Testis (tissue), 2 donors: ENCODE measurements at regions not wholly inside any gene's neighbourhood (a gene's known extent, or its start where the extent isn't known, plus 50 kb on each side); places are given as distances from the start of the nearest gene placed in this dataset.

Experiments
- POLR2A ChIP-seq: fragments of 450-650 bp; IDR thresholded peaks from one replicate; pipeline ENCODE4 v1.6.1; 2017; ENCODE audit warnings: antibody characterized with exemption, mild to moderate bottlenecking, moderate library complexity
- TF ChIP-seq, protein P1 (sequence below), 3 experiments: fragments of 450-650 bp in 2 of 3; fragments of 200-600 bp in 1 of 3; sonication (generic) in 1 of 3; IDR thresholded peaks; one replicate each; pipeline ENCODE4 v1.5.1; 2016 to 2019; ENCODE audit warnings: antibody characterized with exemption in 3 of 3, mild to moderate bottlenecking in 2 of 3, moderate library complexity in 1 of 3

DNA sequence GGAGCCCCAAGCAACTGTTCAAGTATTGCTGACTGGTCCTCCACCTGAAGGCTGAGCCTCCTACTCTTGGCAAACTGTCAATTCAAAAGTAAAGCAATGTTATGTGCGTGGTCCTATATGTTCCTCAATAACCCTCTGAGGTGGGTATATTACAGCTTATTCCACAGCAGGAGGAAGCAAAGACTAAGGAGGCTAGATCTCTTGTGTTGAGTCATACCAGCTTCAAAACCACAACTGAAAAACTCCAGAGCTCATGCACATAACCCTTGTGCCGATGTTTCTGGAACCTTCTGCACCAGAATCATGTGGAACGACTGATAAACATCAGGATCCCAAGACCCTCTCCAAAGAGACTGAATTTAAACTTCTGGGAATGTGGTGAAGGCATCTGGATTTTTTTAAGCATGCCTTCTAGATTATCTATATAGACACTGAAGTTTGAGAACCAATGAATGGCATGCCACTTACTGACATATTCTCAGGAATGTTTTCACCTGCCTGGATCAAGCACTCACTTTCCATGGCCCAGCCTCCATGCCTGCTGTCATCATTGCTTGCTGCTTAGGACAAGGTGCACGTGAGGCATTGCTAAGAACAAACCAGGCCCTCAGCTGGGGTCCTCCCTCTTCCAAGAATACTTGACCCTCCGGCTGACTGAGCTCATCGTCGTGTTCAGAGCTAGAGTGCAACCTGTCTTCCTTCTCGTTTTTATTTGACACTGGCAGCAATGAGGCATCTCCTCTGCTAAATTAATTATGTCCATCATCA lies 194.7 kb downstream of the BCL11B start:
- TF ChIP-seq, protein P1, sequence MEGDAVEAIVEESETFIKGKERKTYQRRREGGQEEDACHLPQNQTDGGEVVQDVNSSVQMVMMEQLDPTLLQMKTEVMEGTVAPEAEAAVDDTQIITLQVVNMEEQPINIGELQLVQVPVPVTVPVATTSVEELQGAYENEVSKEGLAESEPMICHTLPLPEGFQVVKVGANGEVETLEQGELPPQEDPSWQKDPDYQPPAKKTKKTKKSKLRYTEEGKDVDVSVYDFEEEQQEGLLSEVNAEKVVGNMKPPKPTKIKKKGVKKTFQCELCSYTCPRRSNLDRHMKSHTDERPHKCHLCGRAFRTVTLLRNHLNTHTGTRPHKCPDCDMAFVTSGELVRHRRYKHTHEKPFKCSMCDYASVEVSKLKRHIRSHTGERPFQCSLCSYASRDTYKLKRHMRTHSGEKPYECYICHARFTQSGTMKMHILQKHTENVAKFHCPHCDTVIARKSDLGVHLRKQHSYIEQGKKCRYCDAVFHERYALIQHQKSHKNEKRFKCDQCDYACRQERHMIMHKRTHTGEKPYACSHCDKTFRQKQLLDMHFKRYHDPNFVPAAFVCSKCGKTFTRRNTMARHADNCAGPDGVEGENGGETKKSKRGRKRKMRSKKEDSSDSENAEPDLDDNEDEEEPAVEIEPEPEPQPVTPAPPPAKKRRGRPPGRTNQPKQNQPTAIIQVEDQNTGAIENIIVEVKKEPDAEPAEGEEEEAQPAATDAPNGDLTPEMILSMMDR (IDR thresholded peaks at IDR 0.05): no peak
- no peak for TF ChIP-seq POLR2A
